ENCODE measurements at regions not wholly inside any gene's neighbourhood (a gene's known extent, or its start where the extent isn't known, plus 50 kb on each side); places are given as distances from the start of the nearest gene placed in this dataset.
A peak's percentile ranks its signal among the peaks of the same experiment; 100 is the strongest.

DNA sequence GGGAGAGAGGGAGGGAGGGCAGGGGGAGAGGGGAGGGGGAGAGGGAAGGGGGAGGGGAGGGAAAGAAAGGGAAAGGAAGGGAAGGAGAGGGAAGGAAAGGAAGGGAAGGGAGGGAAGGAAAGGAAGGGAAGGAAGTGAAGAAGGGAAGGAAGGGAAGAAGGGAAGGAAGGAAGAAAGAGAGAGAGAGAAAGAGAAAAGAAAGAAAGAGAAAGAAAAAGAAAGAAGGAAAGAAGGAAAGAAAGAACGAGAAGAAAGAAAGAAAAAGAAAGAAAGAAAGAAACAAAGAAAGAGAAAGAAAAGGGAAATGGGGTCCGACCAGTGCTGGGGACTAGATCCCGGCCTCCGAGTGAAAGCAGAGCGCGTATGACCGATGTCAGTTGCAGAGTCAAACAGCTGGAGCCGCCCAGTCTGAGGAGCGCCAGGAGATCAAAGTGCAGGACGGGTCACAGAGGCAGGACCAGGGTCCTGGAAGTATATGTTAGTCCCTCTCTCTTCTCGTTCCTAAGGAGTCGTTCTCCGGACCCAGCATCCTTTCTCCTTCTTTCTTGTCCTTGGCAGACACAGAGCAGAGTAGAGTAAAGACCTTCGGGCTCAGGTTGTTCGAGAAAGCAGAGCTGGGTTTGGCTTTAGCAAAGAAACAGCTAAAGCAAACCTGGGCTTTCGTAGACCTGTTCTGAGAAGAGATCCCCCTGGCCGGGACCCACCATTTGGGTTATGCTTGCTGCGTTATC, 305.4 kb upstream of the MSX2 start (continued):
- TF ChIP-seq, protein P1, sequence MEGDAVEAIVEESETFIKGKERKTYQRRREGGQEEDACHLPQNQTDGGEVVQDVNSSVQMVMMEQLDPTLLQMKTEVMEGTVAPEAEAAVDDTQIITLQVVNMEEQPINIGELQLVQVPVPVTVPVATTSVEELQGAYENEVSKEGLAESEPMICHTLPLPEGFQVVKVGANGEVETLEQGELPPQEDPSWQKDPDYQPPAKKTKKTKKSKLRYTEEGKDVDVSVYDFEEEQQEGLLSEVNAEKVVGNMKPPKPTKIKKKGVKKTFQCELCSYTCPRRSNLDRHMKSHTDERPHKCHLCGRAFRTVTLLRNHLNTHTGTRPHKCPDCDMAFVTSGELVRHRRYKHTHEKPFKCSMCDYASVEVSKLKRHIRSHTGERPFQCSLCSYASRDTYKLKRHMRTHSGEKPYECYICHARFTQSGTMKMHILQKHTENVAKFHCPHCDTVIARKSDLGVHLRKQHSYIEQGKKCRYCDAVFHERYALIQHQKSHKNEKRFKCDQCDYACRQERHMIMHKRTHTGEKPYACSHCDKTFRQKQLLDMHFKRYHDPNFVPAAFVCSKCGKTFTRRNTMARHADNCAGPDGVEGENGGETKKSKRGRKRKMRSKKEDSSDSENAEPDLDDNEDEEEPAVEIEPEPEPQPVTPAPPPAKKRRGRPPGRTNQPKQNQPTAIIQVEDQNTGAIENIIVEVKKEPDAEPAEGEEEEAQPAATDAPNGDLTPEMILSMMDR (IDR thresholded peaks at IDR 0.05; ENCODE audit: low read depth, low read length, missing input control), result no peak
- TF ChIP-seq FOXA1 (IDR thresholded peaks at IDR 0.05), result no peak
- TF ChIP-seq, protein P2, sequence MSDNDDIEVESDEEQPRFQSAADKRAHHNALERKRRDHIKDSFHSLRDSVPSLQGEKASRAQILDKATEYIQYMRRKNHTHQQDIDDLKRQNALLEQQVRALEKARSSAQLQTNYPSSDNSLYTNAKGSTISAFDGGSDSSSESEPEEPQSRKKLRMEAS (IDR thresholded peaks at IDR 0.05), result no peak

DNA sequence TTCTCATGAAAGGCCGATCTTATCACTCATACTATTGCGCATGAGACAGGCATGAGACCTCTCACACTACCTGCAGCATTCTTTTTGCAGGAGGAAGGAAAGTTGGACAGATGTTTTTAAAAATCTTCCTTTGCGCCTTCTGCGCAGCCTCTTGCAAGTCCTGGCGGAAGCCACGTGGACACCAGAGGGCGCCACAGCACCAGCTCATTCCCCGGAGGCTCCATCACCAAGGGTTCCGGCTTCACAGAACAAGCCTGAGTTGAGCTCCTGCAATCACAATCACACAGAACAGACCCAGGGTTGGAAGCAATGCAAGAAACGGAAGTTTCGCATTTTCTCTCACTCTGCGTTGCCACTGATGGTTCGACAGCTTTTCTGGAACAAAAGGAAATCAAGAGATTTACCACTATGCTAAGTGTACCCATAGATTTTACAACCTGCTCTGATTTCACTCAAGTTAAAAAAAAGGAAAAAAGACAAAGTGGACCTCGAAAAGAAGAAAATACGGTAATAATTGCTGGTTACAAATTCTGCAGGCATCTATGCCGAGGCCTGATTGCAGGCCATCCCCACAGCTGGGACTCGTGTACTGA, 304.7 kb upstream of the MSX2 start:
- no peaks in the 10 kb centered on the region for H3K9me3 ChIP-seq (ENCODE audit: control insufficient read depth in 4 of 4, low read length in 3 of 4)
- peaks cover 0 to 7% (median 4%) of the 10 kb centered on the region in 4 donors for H3K27me3 ChIP-seq (ENCODE audit: control insufficient read depth in 4 of 4, insufficient read depth in 4 of 4, low read length in 3 of 4)
- TF ChIP-seq RAD21 (IDR thresholded peaks at IDR 0.05) (peak; percentile 93 to 97), YY1 (IDR thresholded peaks at IDR 0.05) (no peak)
- TF ChIP-seq, protein P1 (IDR thresholded peaks at IDR 0.05; ENCODE audit: low read depth, low read length, missing input control), result peak; percentile 85
- no peak overlapping the region for H3K9ac ChIP-seq (ENCODE audit: low read depth in 1 of 2, low read length in 2 of 2)
- 14% methylated on average over 17 of the region's 17 CpGs for WGBS
- H3K36me3 ChIP-seq (ENCODE audit: control insufficient read depth in 4 of 4, insufficient read depth in 3 of 4, low read depth in 1 of 4, low read length in 3 of 4), result no peaks in the 10 kb centered on the region
- peaks cover 0 to 8% (median 3%) of the 10 kb centered on the region in 4 donors for H3K4me1 ChIP-seq (ENCODE audit: control insufficient read depth in 4 of 4, insufficient read depth in 4 of 4, low read length in 3 of 4)
- peak; percentile 80 for DNase-seq (ENCODE audit: low spot score)
- no peak overlapping the region for H3K27ac ChIP-seq (ENCODE audit: low read depth in 1 of 2, low read length in 2 of 2)
- no peak overlapping the region for H3K4me3 ChIP-seq (ENCODE audit: low read depth in 1 of 3, low read length in 3 of 3)

DNA sequence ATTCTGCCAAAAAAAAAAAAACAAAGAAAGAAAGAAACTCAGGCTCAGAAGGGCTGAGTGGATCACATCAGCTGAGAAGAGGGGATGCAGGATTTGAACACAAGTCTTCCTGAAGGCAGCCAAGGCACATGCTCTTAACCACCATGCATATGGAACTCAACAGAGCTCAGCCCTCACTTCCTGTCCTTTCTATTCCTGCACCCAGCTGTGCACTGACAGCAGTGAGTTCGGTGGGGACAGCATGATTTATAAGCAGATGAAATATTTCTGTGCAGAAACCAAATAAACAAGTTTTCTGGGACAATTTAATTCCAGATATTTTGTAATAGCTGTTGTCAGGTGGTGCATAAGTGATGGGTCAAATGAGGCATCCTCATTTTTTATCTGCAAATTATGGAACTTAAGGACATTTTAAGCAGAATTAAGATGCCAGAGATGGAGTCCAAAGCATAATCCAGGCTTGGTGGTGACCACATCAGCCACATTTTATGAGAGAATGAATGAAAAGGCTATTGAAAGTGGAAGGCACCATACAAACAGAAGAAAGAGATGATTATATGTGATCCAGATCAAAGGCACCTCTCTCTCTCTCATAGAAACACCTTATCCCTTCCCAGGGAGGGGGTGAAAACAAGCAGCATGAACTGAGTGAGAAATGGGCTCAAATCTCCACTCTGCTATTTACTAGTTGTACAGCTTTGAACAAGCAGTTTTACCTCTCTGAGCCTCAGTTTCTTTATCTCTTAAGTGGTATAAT, 303.6 kb upstream of the MSX2 start:
- no peak overlapping the region for H3K9ac ChIP-seq (ENCODE audit: low read depth in 1 of 2, low read length in 2 of 2)
- H3K36me3 ChIP-seq (ENCODE audit: control insufficient read depth in 4 of 4, insufficient read depth in 3 of 4, low read depth in 1 of 4, low read length in 3 of 4), result no peaks in the 10 kb centered on the region
- H3K27ac ChIP-seq (ENCODE audit: low read depth in 1 of 2, low read length in 2 of 2), result no peak overlapping the region
- H3K4me1 ChIP-seq (ENCODE audit: control insufficient read depth in 4 of 4, insufficient read depth in 4 of 4, low read length in 3 of 4), result peaks cover 0 to 8% (median 3%) of the 10 kb centered on the region in 4 donors
- no peaks in the 10 kb centered on the region for H3K9me3 ChIP-seq (ENCODE audit: control insufficient read depth in 4 of 4, low read length in 3 of 4)
- WGBS, result 20% methylated on average over 1 of the region's 1 CpG
- TF ChIP-seq SP1 (IDR thresholded peaks at IDR 0.05), result no peak
- TF ChIP-seq, protein P3, sequence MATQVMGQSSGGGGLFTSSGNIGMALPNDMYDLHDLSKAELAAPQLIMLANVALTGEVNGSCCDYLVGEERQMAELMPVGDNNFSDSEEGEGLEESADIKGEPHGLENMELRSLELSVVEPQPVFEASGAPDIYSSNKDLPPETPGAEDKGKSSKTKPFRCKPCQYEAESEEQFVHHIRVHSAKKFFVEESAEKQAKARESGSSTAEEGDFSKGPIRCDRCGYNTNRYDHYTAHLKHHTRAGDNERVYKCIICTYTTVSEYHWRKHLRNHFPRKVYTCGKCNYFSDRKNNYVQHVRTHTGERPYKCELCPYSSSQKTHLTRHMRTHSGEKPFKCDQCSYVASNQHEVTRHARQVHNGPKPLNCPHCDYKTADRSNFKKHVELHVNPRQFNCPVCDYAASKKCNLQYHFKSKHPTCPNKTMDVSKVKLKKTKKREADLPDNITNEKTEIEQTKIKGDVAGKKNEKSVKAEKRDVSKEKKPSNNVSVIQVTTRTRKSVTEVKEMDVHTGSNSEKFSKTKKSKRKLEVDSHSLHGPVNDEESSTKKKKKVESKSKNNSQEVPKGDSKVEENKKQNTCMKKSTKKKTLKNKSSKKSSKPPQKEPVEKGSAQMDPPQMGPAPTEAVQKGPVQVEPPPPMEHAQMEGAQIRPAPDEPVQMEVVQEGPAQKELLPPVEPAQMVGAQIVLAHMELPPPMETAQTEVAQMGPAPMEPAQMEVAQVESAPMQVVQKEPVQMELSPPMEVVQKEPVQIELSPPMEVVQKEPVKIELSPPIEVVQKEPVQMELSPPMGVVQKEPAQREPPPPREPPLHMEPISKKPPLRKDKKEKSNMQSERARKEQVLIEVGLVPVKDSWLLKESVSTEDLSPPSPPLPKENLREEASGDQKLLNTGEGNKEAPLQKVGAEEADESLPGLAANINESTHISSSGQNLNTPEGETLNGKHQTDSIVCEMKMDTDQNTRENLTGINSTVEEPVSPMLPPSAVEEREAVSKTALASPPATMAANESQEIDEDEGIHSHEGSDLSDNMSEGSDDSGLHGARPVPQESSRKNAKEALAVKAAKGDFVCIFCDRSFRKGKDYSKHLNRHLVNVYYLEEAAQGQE (IDR thresholded peaks at IDR 0.05), result no peak
- TF ChIP-seq, protein P2 (IDR thresholded peaks at IDR 0.05), result no peak
- TF ChIP-seq FOXA1 (IDR thresholded peaks at IDR 0.05), result no peak
- TF ChIP-seq JUND (IDR thresholded peaks at IDR 0.05), result no peak
- TF ChIP-seq NR2F2 (IDR thresholded peaks at IDR 0.05), result no peak
- H3K4me3 ChIP-seq (ENCODE audit: low read depth in 1 of 3, low read length in 3 of 3), result no peak overlapping the region
- no peak for DNase-seq (ENCODE audit: low spot score)
- peaks cover 0 to 11% (median 4%) of the 10 kb centered on the region in 4 donors for H3K27me3 ChIP-seq (ENCODE audit: control insufficient read depth in 4 of 4, insufficient read depth in 4 of 4, low read length in 3 of 4)
